Mesothelial cell of epicardium (in vitro differentiated cells): ENCODE measurements at regions not wholly inside any gene's neighbourhood (a gene's known extent, or its start where the extent isn't known, plus 50 kb on each side); places are given as distances from the start of the nearest gene placed in this dataset.

ENCODE experiments used
- DNase-seq, 2 experiments: peaks; one replicate each; pipeline ENCODE4 v3.0.0; 2021; ENCODE audit warnings: low spot score in 2 of 2; ENCODE audit not compliant: unreplicated experiment in 2 of 2
- H3K27ac Mint-ChIP-seq: 2 replicates; pipeline ENCODE4 v1.8.0; 2021; ENCODE audit warnings: mixed read lengths
- H3K27me3 Mint-ChIP-seq: 2 replicates; pipeline ENCODE4 v1.8.0; 2021; ENCODE audit warnings: low read depth, mixed read lengths
- H3K36me3 Mint-ChIP-seq: 2 replicates; pipeline ENCODE4 v1.8.0; 2021; ENCODE audit warnings: mixed read lengths
- H3K4me1 Mint-ChIP-seq: 2 replicates; pipeline ENCODE4 v1.8.0; 2021; ENCODE audit warnings: mixed read lengths
- H3K4me3 Mint-ChIP-seq: 2 replicates; pipeline ENCODE4 v1.8.0; 2021; ENCODE audit warnings: mild to moderate bottlenecking, moderate library complexity, mixed read lengths
- H3K9me3 Mint-ChIP-seq: 2 replicates; pipeline ENCODE4 v1.8.0; 2021; ENCODE audit warnings: mixed read lengths
- CTCF ChIP-seq: fragments of 200-600 bp; sonication (generic); IDR thresholded peaks from one replicate; pipeline ENCODE4 v1.5.0; 2021; ENCODE audit warnings: antibody characterized with exemption; ENCODE audit not compliant: unreplicated experiment

- TF ChIP-seq CTCF, result no peak
- no peaks in the 10 kb centered on the region for H3K36me3 Mint-ChIP-seq
- H3K4me3 Mint-ChIP-seq, result no peak overlapping the region
- H3K9me3 Mint-ChIP-seq, result no peaks in the 10 kb centered on the region
- DNase-seq, result no peak
- peaks cover 9% of the 10 kb centered on the region for H3K4me1 Mint-ChIP-seq
- no peaks in the 10 kb centered on the region for H3K27me3 Mint-ChIP-seq
- peak overlapping the region; percentile 62 for H3K27ac Mint-ChIP-seq
These were observed 49.7 kb upstream of the RCC2 start for GRCh38 chr1:17488995-17489767.
